HG02588 (cell line): ENCODE measurements at regions not wholly inside any gene's neighbourhood (a gene's known extent, or its start where the extent isn't known, plus 50 kb on each side); places are given as distances from the start of the nearest gene placed in this dataset.

Experiments
- ATAC-seq: cut with Tn5 transposase; IDR thresholded peaks from one replicate; pipeline ENCODE4 v1.9.1; 2021; ENCODE audit warnings: mild to moderate bottlenecking, moderate library complexity; ENCODE audit not compliant: unreplicated experiment

DNA sequence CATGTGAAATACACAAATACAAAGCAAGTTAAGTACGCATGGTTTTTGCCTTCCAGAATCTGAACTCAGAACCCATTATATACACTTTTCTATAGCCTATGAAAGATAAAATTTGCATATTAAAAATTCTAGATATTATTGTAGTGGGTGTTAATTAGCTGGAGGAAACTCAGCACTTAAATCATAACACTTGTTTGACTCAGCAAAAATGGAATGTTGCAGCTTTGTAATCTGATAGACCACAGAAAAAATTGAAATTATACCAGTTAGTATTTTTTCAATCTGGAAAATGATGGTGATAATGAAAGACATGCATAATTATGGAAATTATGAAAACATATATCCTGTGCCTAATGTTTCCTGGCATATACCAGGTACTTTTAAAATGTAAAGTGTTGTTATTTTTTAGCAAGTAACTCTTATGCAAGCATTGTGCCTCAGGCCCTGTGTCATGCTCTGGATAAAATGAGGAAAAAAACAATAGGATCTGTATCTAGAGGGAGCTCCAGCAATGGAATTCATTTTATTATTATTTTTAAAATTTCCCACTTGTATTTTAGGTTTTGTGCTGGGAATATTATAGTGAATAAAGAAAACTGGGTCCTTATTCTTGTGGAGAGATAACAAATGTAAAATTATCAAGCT, 490.4 kb upstream of the SEMA3A start:
- no peak for ATAC-seq

DNA sequence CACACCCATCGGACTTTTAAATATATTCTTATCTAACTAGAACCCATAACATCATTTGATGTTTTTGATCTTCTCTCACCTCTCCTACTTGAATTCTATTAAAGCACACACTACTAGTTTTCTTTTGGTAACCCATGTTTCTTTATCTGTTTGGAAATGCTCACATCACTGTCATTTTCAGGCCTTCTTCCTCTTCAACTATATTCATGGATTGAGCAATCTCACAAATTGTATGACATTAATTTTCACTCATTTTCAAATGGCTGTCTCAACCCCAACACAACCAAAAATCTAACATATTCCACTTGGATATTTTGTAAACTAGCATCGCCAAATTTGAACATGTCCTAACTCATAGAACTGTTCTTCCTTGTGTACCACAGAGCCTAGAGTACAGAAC, 488.0 kb upstream of the SEMA3A start:
- ATAC-seq, result no peak

DNA sequence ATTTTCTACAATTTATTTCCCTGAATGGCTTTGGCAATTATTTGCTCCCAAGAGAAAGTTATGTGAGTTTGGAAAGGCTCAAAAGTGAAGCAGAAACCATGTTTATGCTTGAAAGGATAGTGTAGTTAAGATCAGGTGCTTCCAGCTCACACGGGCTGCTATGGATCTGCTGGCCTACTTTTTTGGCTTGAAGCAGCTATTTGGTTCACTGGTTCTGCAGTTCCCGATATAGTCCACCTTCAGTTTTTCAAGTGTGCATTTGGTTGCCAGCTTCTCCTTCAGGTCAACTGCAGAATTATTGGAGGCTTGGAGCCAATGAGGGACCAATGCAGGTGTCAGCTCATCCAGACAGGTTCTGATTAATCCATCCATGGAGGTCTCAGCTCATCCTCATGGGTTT, 484.3 kb upstream of the SEMA3A start:
- no peak for ATAC-seq

DNA sequence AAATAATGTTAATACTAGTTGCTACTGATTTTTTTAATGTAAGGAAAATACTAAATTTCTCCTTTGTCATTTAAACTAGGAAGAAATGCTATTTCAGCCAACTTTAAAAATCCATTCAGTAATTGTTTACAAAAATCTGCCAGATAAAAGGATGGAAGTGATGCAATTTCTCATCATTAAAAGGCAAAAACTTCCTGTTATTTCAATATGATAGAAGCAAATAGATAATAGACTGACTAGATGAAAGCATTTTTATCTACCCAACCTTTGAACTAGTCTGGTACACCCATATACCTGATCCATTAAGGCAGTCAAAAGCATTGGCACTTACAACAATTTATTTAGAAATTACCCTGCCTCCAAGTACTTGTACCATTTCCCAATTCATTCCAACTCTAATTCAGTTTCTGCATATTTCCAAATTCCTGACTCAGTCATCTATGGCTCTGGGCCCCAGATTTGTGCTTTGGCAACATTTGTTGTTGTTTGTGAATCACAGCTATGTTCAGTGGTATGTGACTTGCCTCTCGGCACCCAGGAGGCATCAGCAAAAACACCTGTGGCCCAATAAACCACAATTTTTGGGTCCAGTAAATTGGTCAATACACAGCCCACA, 482.6 kb upstream of the SEMA3A start:
- no peak for ATAC-seq

DNA sequence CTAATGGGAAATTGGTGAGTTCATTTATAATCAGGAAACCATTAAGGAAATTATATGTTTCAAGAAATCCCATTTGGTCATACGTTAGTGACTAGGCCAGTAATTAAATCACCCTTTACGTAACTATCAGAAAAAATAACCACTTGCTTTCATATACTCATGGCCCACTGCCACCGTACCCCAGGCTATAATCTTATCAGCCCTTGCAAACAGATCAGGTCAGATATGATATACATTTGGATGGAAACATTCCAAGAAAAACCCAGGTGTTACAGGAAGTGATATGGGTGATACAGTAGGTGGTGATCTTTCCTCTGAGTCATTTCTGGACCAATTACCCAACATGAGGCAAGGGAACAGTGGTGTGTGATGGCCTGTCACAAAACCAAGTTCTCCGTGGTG, 481.0 kb upstream of the SEMA3A start:
- ATAC-seq, result no peak

DNA sequence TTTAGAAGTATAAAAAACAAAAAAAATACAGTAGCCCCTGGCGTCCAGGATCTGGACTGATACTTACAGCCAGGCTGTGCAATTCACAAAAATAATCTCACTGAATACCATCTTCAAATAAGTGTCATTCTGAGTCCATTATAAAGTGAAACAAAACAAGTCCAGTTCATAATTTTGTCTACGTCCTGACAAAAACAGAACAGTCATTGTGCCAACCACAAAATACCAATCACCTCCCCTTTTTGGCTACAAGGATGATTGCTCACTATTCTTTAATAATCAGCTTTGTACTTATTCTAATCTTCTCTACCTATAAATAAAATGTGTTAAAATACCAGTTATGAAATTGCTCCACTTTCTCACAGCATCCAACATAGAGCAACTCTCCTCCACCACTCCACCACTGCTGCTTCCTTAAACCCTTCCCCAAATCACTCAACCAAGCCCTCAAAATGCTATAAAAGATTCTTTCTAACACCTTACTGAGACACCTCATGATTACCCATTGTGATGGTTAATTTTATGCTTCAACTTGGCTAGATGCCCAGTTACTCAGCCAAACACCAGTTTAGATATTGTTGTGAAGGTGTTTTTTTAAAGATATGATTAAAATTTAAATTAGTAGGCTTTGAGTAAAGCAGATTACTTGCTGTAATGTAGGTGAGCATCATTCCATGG, 479.8 kb upstream of the SEMA3A start:
- no peak for ATAC-seq

DNA sequence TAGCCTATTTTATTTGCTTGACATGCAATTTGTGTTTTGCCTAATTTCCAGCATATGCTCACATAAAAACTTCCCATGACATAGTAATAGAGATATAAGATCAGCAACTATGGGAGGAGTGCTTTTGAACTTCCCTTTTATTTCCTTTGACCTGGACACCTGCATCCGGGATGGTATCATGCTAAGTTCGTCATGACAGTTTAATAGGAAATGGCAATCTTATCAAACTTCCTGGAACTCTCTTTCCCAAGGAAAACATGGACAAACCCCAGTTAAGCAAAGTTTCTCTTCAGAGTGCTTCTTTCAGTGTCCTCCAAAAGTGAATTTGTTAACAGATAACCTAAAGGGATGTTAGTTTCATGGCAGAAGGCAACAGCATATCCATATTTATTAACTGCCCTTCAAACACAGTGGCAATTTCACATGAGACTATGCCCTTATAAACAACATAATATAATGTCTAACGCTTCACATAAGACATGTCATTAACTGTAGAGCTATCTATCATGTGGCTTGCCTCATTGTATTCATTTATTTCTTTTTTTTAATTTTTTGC, 474.7 kb upstream of the SEMA3A start:
- ATAC-seq, result no peak

DNA sequence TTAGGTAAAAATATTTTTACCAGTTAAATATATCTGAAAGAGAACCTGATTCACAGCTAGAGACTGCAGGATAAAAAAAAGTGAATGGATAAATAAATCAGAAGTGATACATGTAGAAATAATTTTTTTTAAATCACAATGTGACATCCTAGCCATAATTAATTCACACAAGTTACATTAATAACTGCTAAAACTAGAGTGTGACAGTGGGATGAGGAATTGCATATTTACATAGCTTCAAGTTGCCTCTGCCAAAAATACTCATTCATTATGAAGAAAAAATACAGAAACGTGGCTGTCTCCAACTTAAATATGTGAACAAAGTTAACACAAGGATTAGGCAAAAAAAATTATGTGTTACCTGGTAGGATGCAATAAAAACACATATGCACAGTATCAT, 473.5 kb upstream of the SEMA3A start:
- ATAC-seq, result no peak

DNA sequence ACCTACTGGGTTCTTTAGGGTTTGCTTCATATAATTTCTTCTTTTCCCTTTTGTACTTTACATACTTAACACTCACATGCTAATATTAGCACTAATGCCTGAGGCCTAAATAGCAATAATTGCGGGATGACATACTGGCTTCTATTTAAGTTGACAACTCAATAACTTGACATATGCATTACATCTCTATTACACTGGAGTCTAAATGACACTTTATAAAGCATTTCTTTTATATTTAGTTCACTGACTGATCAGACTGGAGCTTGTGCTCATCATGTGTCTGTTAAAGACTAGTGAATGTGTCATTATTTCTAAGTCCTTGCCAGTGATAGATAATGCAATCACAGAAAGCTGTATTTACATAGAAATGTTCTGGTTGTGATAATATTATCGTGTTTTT, 472.1 kb upstream of the SEMA3A start:
- ATAC-seq, result no peak

DNA sequence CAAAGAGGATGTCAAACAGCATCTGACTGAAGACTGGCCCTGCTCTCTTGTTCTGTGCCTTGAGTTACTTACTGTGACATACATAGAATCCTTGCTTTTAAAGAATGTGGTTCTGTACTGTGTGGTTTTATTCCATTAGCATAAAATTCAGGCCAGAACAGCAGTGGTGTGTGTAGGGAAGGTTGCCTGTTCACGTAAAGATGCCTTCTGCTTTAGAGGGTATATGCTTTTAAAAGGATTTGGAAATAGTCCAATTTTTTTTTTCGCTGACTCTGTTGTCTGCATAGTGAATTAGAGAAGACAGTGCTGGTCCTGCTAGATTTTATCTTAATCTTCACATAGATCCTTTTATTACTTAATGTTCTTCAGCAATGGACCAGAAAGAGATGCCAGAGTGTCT, 470.8 kb upstream of the SEMA3A start:
- no peak for ATAC-seq

DNA sequence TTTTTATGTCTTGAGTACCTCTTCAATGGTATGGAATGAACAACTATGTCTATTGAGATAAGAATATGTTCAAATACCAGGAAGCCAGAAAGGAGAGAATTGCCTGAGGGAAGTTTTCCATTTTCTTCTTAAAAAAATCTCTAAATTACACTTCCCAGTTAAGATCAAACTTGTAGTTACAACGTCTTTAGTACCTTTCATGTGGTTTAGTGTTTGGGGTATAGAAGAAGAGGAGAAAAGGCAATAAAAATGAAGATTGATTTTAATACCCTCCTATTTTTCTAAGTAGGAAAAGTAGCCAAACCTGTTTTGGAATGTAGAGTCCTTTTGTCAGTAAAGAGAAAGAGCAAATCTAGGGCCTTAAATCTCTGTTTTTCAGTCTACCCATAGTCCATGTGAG, 470.0 kb upstream of the SEMA3A start:
- no peak for ATAC-seq

DNA sequence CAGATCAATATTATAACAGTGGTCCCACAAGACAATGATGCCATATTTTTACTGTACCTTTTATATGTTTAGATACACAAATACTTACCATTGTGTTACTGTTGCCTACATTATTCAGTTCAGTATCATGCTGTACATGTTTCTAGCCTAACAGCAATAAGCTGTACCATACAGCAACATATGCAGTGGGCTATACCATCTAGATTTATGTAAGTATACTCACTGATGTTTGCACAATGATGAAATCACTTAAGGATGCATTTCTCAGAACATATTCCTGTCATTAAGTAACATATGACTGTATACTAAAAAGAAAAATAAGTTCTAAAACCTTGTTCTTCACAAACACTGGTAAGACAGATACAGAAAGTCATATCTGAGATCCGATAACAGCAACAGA, 468.6 kb upstream of the SEMA3A start:
- ATAC-seq, result no peak

DNA sequence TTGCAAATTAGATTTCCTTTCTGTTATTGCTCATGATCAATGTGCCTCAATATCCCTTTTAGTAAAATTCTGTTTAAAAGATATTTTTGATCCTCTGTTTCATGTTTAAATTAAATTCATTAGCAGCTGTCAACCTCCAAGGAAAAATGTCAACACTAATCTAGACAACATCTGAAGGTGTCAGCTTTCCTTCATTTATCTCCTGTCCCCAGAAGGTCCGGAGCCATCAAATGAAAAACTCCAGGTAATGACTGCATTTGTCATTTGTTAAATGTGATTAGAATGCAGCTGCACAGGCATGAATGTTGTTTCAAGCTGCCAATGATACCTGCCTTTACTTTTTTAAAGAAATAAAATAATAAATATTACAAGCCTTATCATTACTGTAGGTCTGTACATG, 463.7 kb upstream of the SEMA3A start:
- ATAC-seq, result no peak

DNA sequence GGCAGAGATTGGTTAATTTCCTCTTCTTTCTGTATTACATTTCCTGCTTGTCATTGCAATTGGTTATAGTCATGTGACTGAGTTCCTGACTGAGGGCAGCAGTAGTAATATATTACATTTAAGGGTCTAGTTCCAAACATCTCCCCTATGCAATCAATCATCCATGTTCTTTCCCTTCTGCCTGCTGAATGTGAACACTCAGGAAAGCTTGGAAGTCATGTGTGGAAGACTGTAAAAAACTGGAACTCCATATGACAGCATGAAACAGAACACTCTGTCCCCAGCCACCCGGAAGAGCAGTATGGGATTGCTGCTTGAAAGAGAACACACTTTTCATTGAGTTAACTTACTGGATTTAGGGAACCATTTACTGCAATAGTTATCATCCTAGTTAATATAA, 459.7 kb upstream of the SEMA3A start:
- ATAC-seq, result no peak

DNA sequence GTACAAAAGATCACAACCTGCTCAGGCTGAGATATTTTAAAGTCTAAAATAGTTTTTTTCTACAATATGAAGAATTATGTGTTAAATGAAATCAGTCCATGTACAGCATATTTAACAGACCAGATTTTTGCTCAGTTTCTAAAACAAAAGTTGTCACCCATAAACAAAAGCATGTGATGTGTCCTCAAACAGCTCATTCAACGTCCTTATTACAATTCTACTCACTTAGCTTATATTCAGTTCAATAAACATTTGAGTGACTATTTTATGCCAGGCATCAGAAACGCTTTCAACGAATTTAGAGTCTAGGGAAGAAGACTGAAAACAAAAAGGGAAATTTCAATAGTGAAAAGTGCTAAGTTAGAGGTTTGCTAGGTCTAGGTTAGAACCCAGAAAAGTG, 457.3 kb upstream of the SEMA3A start:
- ATAC-seq, result no peak

DNA sequence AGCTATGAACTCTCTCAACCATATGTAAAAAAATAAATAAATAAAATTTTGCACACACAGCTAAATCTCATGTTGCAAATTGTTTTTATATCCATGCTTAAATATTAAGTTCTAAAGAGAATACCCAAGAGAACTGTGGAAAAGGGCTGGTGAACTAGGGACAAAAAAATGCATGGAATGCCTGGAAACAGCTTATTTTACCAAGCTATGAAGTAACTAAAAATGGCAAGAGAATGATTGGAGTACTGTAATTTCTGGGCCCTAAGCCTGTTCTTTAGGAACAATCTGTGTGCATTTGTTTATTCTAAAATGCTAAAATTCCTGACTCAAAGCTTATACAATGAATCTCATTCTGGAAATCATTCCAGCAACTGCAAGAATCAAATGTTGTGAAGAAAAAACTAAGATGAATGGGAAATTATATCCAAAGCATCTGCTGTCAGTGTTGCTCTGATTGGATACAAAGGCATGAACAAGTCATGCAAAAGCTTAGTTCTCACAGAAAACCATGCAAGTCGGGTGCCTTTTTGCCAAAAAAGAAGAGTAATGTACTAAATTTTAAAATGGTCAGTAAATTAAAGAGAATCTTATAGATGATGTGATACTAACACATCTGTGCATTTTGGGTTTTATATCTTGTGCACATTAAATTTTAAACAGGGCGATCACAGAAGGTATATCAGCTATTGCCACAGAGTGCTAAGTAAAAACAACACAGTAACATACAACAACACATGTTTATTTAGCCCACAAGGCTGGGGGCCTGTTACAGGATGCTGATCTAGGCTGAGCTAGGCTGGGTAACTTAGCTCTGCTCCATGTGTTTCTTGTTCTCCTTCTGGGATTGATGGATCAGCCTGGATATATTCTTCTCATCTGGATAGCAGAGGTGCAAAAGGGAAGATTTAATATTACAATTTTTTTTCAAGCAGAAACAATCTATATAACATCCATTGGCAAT, 453.5 kb upstream of the SEMA3A start:
- ATAC-seq, result no peak

DNA sequence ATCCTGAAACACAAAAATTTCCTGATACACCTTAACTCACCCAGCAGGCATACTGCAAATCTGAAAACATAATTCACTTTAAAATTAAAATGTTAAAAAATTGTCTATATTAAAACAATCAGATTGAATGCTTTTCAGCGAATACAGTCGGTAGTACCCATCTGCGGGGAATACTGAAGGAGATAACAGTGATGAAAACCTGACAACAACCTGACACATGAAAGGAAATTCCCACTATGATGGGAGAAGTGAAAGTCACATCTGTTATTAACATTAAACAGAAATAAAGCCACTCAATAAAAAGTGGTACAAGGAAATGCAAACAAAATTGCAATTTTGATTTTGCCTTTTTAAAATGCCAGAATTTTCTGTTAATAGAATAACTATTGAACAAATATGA, 448.0 kb upstream of the SEMA3A start:
- no peak for ATAC-seq

DNA sequence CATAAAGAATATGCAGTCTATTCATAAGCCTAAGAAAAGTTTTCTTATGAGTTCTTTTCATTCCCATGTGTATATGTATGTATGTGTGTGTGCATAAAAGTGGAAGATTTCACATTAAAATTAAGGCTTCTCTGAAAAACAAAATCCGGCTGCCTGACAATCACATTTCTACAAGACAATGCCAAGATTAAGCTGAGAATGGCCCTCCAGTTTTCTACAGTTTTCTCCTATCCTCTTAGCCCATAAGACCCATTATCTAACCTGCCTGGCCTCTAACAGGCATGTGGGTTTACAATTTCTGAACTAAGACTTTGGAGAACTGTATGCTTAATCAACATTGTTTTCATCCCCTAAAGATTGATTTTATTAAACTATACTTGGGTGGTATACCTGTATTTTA, 446.0 kb upstream of the SEMA3A start:
- no peak for ATAC-seq

DNA sequence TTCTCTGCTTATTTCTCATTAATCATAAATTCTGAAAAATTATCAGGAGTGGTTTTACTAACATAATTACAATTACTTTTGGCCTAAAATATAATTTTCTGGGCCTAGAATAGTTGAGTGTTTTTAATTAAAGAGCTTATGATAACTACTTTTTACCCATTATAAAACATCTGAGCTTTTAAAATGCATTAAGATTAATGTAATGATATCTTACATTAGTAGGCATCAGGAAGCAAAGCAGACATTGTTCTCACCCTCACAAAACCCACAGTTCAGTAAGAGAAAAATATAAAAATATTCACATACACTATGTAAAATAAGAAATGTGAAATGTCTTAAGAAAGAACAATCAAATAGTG, 443.7 kb upstream of the SEMA3A start:
- no peak for ATAC-seq

DNA sequence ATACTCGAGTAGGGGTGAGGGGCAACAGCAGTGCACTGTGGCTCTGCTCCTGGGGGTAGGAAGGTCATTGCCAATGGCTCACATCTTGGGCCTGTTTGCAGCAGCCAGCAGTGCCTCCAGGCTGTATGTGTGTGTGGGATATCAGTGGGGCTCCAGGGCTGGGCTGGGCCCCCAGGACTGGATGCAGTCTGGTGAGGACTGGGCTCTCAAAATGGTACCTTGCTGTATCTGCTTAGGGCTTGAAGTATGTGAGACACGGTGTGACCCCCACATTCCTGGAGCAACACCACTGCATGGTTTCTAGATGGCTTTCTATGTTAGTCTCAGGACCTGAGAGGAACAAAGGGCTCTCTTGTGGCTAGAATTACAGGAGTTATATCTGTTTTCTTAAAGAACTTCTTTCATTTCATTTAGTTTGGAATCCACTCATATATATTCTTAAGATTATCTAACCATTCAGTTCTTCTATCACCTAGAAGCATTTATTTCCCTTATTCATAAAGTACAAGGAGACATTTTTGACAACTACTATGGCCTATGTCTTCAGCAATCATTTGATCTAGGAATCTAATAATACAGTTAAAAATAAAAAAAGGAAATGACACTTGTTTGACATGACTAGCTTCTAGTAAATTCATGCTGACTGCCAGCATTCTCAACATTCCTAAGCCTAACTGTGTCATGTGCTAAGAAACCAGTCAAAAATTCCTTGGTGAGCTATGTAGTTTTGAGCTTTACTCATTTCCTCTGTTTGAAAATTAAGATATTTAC, 443.2 kb upstream of the SEMA3A start:
- ATAC-seq, result no peak

DNA sequence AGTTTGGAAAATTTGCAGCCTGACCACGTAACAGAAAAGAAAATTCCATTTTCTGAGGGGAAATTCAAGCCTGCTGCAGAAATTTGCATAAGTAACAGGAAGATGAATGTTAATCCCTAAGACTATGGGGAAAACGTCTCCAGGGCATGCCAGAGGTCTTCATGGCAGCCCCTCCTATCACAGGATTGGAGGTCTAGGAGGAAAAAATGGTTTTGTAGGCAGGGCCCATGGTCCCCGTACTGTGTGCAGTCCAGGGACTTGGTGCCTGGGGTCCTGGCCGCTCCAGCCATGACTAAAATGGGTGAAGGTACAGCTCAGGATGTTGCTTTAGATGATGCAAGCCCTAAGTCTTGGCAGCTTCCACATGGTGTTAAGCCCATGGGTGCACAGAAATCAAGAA, 437.3 kb upstream of the SEMA3A start:
- no peak for ATAC-seq
